HG03521 (cell line): ENCODE measurements at regions not wholly inside any gene's neighbourhood (a gene's known extent, or its start where the extent isn't known, plus 50 kb on each side); places are given as distances from the start of the nearest gene placed in this dataset.
"Not testable (repeated sequence)": the region's sequence is repeated elsewhere in the genome, so short reads cannot be mapped to it uniquely, and the experiment has no call there.

Experiments
- ATAC-seq: cut with Tn5 transposase; IDR thresholded peaks from one replicate; pipeline ENCODE4 v1.9.1; 2021; ENCODE audit warnings: mild to moderate bottlenecking, moderate library complexity; ENCODE audit not compliant: unreplicated experiment

- ATAC-seq = no peak
These were observed 98.8 kb upstream of the DPH5 start for GRCh38 chr1:101124405-101124804.

- not testable (repeated sequence) for ATAC-seq
These were observed 98.3 kb upstream of the DPH5 start for GRCh38 chr1:101123904-101124303.

DNA sequence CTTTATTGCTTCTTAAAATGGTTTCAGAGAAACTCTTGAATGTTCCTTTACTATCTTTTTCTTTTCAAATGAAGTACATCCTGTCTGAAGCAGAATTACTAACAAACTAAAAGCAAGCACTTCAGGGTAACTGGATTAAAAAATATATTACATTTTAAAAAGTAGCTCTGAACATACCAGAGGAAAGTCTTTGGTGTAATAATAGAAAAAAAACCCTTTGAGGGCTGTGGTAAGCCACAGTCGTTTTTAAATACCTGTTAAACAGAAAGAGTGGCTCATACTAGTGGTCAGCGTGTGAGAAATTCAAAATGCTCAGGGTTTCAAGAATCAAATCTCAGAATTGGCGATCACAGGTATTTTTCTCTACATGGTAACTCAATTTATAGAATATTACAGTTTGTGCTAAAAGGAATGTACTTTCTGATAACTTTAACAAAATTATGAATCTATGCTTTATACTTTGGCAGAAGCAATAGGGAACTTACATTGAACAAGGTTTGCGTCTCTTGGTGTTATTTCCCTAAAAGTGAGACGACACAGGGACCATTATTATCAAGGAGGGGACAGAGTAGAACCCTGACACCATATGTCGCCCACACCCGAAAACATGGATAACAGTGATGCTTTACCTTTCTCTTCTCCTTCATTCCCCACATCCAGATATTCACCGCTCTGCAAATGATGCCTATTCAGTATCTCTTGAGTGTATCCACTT, 97.0 kb upstream of the DPH5 start:
- peak; percentile 93 for ATAC-seq

DNA sequence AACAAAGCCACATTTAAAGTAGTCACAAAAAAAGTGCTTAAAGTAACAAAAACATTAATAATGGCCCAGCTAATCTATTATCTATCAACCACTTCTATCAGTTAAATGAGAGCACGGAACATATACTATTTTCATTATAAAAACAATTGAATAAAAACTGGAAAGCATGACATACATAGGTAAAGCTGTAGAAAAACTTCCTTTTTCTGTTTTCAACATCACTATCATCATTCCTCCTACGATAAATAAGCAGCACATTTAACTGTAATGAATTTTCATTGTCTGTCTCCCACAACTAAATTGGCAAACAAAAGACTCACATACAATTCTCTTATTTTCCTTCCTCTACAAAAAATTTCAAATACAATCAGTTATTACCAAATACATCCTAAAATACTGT, 96.4 kb upstream of the DPH5 start:
- ATAC-seq = no peak

DNA sequence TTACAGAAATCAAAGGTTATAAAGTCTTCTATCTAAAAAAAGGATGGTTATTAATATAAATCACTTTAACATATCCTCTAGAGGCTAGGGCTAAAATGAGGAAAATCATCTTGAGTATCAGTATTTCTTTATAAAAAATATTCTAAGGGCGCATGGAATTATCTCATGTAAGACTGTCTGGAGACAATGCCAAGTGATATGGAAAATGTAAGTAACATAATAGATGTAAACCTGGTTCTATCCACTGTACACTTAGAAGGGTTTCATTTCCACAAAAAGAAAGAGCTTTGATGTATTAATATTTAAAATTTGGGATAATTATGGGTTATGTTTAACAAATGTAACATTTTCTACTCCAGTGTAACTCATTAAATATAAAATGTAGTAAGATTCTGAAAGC, 95.9 kb upstream of the DPH5 start:
- ATAC-seq = no peak

DNA sequence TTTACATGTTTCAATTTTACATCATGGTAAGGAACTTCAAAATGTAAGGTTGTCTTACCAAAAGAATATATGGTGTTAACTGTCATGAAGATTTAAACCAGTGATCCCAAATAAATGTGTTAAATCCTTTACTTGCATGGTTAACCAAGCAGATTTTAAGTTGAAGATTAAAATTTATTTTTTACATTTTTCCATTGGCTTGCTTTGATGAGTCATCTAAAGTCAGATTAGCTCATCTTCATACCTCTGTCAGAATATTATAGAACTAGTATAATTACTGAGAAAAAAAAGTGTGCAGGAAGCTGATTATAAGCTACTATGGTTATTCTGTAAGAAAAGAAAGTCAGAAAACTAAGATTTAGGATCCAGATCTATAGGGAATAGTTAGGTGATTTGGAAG, 95.3 kb upstream of the DPH5 start:
- ATAC-seq = no peak

DNA sequence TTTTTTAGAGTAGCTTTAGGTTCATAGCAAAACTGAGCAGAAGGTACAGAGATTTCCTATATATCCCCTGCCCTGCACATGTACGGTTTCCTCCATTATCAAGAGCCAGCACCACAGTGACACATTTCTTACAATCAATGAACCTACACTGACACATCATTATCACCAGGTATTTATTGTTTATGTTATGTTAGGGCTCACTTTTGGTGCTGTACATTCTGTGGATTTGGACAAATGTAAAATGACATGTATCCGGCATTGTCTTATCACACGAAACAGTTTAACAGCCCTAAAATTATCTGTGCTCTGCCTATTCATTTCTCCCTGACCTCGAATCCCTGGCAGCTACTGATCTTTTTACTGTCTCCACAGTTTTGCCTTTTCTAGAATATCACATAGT, 93.7 kb upstream of the DPH5 start:
- ATAC-seq = no peak

DNA sequence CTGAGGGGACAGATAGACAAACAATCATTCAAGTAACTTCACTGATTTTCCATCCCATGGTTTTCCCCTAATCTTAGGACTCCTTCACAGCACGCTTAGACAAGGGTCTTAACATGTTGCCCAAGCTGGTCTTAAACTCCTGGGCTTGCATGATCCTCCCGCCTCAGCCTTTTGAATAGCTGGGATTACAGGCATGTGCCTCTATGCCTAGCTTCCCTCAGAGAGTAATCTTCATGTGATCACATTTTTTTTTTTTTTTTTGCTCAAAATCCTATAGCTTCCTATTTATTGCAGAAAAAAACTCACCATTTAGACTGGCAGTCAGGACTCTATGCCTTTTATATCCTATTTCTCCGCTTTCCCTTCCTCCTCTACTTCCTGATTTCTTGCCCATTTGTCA, 90.4 kb upstream of the DPH5 start:
- ATAC-seq = no peak

DNA sequence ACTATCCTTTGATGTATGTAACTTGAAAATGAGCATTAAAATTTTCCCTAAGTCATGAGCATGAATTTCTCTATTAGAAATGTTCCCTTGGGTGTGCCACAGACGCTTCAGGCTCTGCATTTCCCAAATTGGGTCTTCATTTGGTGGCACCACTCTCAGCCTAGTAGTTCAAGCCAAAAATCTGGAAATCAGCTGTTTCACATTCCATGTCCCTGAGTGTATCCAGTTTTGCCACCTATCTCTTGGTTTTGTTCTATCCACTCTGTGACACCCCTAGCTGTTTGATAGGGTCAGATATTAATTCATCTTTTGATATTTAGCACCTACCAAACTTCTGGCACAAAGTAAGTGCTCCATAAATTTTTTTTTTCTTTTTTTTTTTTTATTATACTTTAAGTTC, 89.5 kb upstream of the DPH5 start:
- ATAC-seq = no peak

GRCh38 chr1:101114128-101114527, 88.5 kb upstream of the DPH5 start:
- ATAC-seq = not testable (repeated sequence)

DNA sequence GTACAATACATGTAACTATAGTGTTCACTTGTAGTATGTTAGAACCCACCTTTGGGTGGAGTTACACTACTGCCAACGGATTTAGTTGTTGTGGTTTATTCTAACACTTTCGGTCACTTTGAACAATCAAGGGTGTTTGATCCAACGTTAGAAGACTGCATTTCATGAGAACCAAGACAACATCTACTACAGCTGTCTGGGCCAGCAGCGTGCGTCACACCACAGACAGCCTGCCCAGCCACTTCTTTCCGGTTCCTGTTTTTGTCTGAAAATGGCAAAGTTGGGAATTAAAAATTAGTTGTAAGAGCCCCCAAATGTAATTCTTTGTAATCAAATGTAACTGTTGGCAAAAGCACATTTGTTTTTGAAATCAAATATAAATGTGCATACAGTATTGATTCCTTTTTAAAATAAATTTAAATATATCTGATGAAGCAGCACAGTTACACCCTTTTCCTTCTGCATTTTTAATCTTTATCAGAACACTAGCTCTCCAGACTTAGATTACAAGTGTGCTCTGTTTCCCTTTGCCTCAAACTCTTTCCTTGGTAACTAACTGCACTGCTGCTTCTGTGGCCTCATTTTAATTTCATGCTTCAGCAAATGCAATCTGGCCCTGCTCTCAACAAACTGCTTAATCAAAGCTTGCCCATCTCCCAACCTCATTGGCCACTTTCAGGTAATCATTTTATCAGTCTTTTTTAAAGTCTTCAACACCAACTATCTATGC, 86.6 kb upstream of the DPH5 start:
- ATAC-seq = peak; percentile 98

GRCh38 chr1:101111461-101111860, 85.9 kb upstream of the DPH5 start:
- ATAC-seq = no peak

- no peak for ATAC-seq
These were observed 84.2 kb upstream of the DPH5 start for GRCh38 chr1:101109791-101110190.

DNA sequence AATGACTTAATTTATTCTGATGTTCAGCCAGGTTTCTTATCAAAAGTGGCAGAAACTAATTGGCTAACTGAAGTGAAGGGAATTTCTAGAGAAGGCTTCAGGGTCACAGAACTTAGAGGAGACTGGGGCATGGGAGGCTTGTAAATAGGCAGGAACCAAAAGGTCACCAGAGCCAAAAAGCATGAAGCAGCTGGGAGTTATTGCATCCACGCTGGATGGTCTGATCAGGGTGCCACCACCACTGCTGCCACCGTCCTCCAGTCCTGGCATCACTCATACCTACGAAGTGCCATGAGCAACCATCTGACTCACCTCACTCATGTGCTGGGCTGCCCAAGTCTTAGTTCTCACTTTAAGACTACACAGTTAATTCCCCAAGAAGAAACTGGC, 82.5 kb upstream of the DPH5 start:
- no peak for ATAC-seq

DNA sequence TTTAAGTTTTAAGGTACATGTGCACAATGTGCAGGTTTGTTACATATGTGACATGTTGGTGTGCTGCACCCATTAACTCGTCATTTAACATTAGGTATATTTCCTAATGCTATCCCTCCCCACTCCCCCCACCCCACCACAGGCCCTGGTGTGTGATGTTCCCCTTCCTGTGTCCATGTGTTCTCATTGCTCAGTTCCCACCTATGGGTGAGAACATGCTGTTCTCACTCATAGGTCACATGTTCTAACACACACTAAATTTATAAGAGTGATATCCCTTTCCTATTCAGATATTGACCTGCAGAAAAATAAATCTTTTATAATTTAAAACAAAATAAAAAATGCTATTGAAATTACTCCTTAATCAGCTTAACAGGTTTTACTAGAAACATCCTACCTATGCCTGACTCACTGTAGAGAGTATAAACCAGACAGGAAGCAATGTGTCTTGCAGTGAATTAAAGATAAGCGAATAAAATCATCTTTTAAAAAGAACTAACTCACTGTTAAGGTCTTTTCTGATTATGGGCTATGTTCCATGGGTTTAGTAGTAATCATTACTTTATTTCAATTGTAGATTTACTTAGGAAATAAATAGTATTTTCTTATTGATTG, 82.0 kb upstream of the DPH5 start:
- ATAC-seq = no peak

- ATAC-seq = no peak
These were observed 80.3 kb upstream of the DPH5 start for GRCh38 chr1:101105877-101106276.

DNA sequence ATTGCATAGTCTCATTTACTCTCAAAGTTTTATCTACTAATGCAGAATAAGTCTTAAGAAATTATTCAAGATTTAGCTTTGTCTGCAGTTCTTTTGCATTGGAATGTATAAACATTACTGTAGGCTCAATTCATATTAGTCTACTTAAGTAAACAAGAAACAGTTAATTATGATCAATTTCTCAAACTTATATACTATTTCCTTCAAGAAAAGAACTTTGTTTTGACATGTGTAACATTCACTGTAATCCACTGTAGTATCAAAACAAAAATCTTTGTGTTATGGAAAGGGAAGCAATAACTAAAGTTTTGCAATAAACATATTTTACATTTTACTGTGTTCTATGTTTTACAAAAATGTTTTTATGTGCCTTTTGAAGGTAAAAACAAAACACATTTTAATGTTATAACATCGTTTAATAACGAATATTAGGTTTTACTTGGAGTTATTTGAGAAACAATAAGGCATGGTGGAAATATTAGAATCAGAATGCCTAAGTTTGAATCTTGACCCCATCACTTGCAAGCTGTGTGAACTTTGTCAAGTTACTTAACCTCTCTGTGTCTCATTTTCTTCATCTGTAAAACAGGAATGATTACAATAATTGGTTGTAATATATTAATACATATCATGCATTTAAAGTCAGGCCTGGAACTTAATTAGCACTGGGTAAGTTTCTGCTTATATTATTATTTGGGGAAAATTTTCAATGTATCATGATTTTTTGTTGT, 77.0 kb upstream of the DPH5 start:
- no peak for ATAC-seq

DNA sequence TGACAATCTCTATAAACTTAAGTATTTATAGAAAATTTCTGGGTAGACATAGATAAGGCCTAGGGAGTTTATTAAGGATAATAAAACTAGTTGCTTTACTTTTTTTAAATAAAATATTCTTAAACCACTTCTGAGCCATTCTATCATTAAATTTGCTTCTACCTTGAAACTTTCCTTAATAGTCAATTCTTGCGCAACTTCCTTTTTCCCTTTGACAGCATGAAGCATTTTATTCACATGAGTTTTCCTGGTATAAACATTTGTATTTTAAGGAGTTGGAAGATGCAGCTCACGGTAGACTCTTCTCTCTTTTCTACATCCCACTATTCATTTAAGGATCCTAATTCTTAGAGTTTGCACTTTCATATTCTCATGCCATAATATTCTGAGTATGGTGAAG, 75.8 kb upstream of the DPH5 start:
- no peak for ATAC-seq

GRCh38 chr1:101100674-101101073, 75.1 kb upstream of the DPH5 start:
- ATAC-seq = no peak

- no peak for ATAC-seq
These were observed 73.3 kb upstream of the DPH5 start for GRCh38 chr1:101098907-101099306.

- no peak for ATAC-seq
These were observed 72.7 kb upstream of the DPH5 start for GRCh38 chr1:101098327-101098726.
